ENCODE measurements at regions not wholly inside any gene's neighbourhood (a gene's known extent, or its start where the extent isn't known, plus 50 kb on each side); places are given as distances from the start of the nearest gene placed in this dataset.

GRCh38 chr2:64932116-64932370 lies 57.2 kb upstream of the SLC1A4 start:
- TF ChIP-seq CTCF (IDR thresholded peaks at IDR 0.05) = no peak
- no peak for TF ChIP-seq EP300 (IDR thresholded peaks at IDR 0.05)
- TF ChIP-seq POLR2A (IDR thresholded peaks at IDR 0.05) = no peak
